HCT116 (cell line): ENCODE measurements at regions not wholly inside any gene's neighbourhood (a gene's known extent, or its start where the extent isn't known, plus 50 kb on each side); places are given as distances from the start of the nearest gene placed in this dataset.

Experiments
- ATAC-seq: fragments of 200-7000 bp; cut with Tn5 transposase; 2 replicates; pipeline ENCODE4 v1.9.1; 2020; ENCODE audit warnings: mild to moderate bottlenecking, moderate library complexity
- BruUV-seq: library from RNA; stranded (reverse); fragments of 400-500 nt; replicated peaks from 2 replicates; lab custom pipeline; 2021; lab: Mats Ljungman, UMichigan
- CTCF ChIA-PET: fragments of 300-600 bp; sonication (Branson Sonifier 250); formaldehyde crosslinking; loops from one replicate; lab custom pipeline; 2021; ENCODE audit warnings: antibody characterized with exemption; lab: Charles Lee
- POLR2A ChIA-PET: fragments of 300-600, 350-600 bp; sonication (Branson Sonifier 250); formaldehyde crosslinking; loops from one replicate; lab custom pipeline; 2021; ENCODE audit warnings: antibody characterized with exemption; lab: Charles Lee
- RAD21 ChIA-PET, 2 experiments: fragments of 300-600 bp; sonication (Branson Sonifier 250); formaldehyde crosslinking; loops; one replicate each; lab custom pipeline; 2023; ENCODE audit warnings: low total read pairs in 2 of 2; ENCODE audit not compliant: uncharacterized antibody in 2 of 2, unreplicated experiment in 2 of 2, low non-redundant PET in 1 of 2; lab: Charles Lee
- DNase-seq: peaks from one replicate; pipeline ENCODE4 v3.0.0-alpha.2; 2010; ENCODE audit warnings: low read depth, low spot score
- H2AFZ ChIP-seq: fragments of 200-600 bp; shearing (Covaris generic), sonication (generic); 2 replicates; pipeline ENCODE4 v1.6.1; 2017; ENCODE audit warnings: low read depth, mixed run types, mixed read lengths, antibody characterized with exemption, low read length; ENCODE audit not compliant: poor library complexity, severe bottlenecking
- H3K27ac ChIP-seq: 2 replicates; pipeline ENCODE4 v1.5.1; 2012; ENCODE audit warnings: low read depth, low read length
- H3K27me3 ChIP-seq: fragments of 200-600 bp; sonication (generic); 2 replicates; pipeline ENCODE4 v1.6.1; 2016; ENCODE audit warnings: mixed run types, low read length, mixed read lengths; ENCODE audit not compliant: insufficient read depth
- H3K36me3 ChIP-seq, 2 experiments: fragments of 200-500 bp in 1 of 2; fragments of 200-600 bp in 1 of 2; sonication (Bioruptor generic) in 1 of 2; sonication (generic) in 1 of 2; 2 replicates each; pipeline versions ENCODE4 v1.5.1 to v1.6.1; 2014 to 2016; ENCODE audit warnings: low read length in 2 of 2, inconsistent platforms in 1 of 2, mixed read lengths in 1 of 2, mixed run types in 1 of 2; ENCODE audit not compliant: insufficient read depth in 2 of 2, control insufficient read depth in 1 of 2
- H3K4me1 ChIP-seq, 2 experiments: fragments of 200-600 bp in 1 of 2; sonication (generic) in 1 of 2; 2 replicates each; pipeline versions ENCODE4 v1.5.1 to v1.6.1; 2012 to 2017; ENCODE audit warnings: low read length in 2 of 2, inconsistent platforms in 1 of 2, mild to moderate bottlenecking in 1 of 2, mixed read lengths in 1 of 2, mixed run types in 1 of 2, moderate library complexity in 1 of 2; ENCODE audit not compliant: insufficient read depth in 2 of 2, control insufficient read depth in 1 of 2
- H3K4me2 ChIP-seq: fragments of 200-600 bp; sonication (generic); 2 replicates; pipeline ENCODE4 v1.6.1; 2017; ENCODE audit warnings: mixed run types, low read length, mixed read lengths
- H3K4me3 ChIP-seq, 2 experiments: fragments of 200-600 bp in 1 of 2; sonication (generic) in 1 of 2; replicated peaks in 1 of 2; 2 replicates each; pipeline ENCODE4 v1.5.1; 2011 to 2016; ENCODE audit warnings: low read length in 2 of 2, control low read depth in 1 of 2, low read depth in 1 of 2, mild to moderate bottlenecking in 1 of 2, mixed read lengths in 1 of 2, mixed run types in 1 of 2
- H3K79me2 ChIP-seq: fragments of 200-600 bp; sonication (generic); 2 replicates; pipeline ENCODE4 v1.6.1; 2017; ENCODE audit warnings: mild to moderate bottlenecking, mixed run types, low read length, moderate library complexity, mixed read lengths; ENCODE audit not compliant: insufficient read depth
- H3K9ac ChIP-seq: fragments of 200-600 bp; sonication (generic); 2 replicates; pipeline ENCODE4 v1.6.1; 2016; ENCODE audit warnings: low read length, mixed read lengths
- H3K9me2 ChIP-seq: fragments of 200-600 bp; sonication (generic), shearing (Covaris generic); 2 replicates; pipeline ENCODE4 v1.6.1; 2017; ENCODE audit warnings: mixed run types, mild to moderate bottlenecking, moderate library complexity; ENCODE audit not compliant: insufficient read depth
- H3K9me3 ChIP-seq, 2 experiments: fragments of 200-500 bp in 1 of 2; fragments of 200-600 bp in 1 of 2; sonication (Bioruptor generic) in 1 of 2; sonication (generic) in 1 of 2; 2 replicates each; pipeline ENCODE4 v1.6.1; 2014 to 2017; ENCODE audit warnings: low read length in 2 of 2, mixed read lengths in 2 of 2, inconsistent platforms in 1 of 2, low read depth in 1 of 2, mild to moderate bottlenecking in 1 of 2, mixed run types in 1 of 2, moderate library complexity in 1 of 2; ENCODE audit not compliant: control insufficient read depth in 1 of 2, insufficient read depth in 1 of 2
- H4K20me1 ChIP-seq: fragments of 200-600 bp; sonication (generic), shearing (Covaris generic); 2 replicates; pipeline ENCODE4 v1.6.1; 2017; ENCODE audit warnings: mixed run types, mild to moderate bottlenecking, moderate library complexity; ENCODE audit not compliant: insufficient read depth
- CBX3 ChIP-seq: IDR thresholded peaks from 2 replicates; pipeline ENCODE4 v1.6.1; 2012; ENCODE audit warnings: low read depth
- EGR1 ChIP-seq: IDR thresholded peaks from 2 replicates; pipeline ENCODE4 v1.6.1; 2012; ENCODE audit warnings: low read depth
- ELF1 ChIP-seq: IDR thresholded peaks from 2 replicates; pipeline ENCODE4 v1.6.1; 2012; ENCODE audit warnings: low read depth, borderline replicate concordance
- JUND ChIP-seq: IDR thresholded peaks from 2 replicates; pipeline ENCODE4 v1.6.1; 2012
- POLR2A ChIP-seq: IDR thresholded peaks from 2 replicates; pipeline ENCODE4 v1.7.0; 2011; ENCODE audit warnings: borderline replicate concordance; ENCODE audit not compliant: insufficient read depth, insufficient read length; ENCODE audit errors: extremely low read depth
- POLR2AphosphoS5 ChIP-seq: IDR thresholded peaks from 2 replicates; pipeline ENCODE4 v1.6.1; 2011; ENCODE audit warnings: mild to moderate bottlenecking, low read depth, low read length, moderate library complexity
- RAD21 ChIP-seq: IDR thresholded peaks from 2 replicates; pipeline ENCODE4 v1.6.1; 2012; ENCODE audit warnings: low read depth, mild to moderate bottlenecking
- SIN3A ChIP-seq: IDR thresholded peaks from 2 replicates; pipeline ENCODE4 v1.6.1; 2012; ENCODE audit warnings: low read depth
- SP1 ChIP-seq: IDR thresholded peaks from 2 replicates; pipeline ENCODE4 v1.6.1; 2012; ENCODE audit warnings: low read depth
- TCF7L2 ChIP-seq: IDR thresholded peaks from 2 replicates; pipeline ENCODE4 v1.7.0; 2011; ENCODE audit warnings: borderline replicate concordance, inconsistent platforms; ENCODE audit not compliant: insufficient read depth, insufficient read length; ENCODE audit errors: extremely low read depth
- ZFX ChIP-seq: fragments of 450-650 bp; IDR thresholded peaks from 2 replicates; pipeline ENCODE4 v1.6.1; 2017
- intact Hi-C: fragments of 100-400 bp; cut with micrococcal nuclease; formaldehyde crosslinking; loops from 2 replicates; pipeline ENCODE4 v1.10.0; 2022
- TF ChIP-seq, protein P1 (sequence below), 3 experiments: fragments of 200-600 bp in 1 of 3; sonication (generic) in 1 of 3; IDR thresholded peaks in 2 of 3; conservative IDR thresholded peaks in 1 of 3; 2 replicates each; pipeline ENCODE4 v1.5.1; 2012 to 2017; ENCODE audit warnings: low read depth in 2 of 3, low read length in 2 of 3, antibody characterized with exemption in 1 of 3, borderline replicate concordance in 1 of 3, control low read depth in 1 of 3, mild to moderate bottlenecking in 1 of 3, mixed read lengths in 1 of 3, mixed run types in 1 of 3, moderate library complexity in 1 of 3; ENCODE audit not compliant: insufficient read depth in 1 of 3
- TF ChIP-seq, protein P2 (sequence below): IDR thresholded peaks from 2 replicates; pipeline ENCODE4 v1.6.1; 2012; ENCODE audit warnings: low read depth

DNA sequence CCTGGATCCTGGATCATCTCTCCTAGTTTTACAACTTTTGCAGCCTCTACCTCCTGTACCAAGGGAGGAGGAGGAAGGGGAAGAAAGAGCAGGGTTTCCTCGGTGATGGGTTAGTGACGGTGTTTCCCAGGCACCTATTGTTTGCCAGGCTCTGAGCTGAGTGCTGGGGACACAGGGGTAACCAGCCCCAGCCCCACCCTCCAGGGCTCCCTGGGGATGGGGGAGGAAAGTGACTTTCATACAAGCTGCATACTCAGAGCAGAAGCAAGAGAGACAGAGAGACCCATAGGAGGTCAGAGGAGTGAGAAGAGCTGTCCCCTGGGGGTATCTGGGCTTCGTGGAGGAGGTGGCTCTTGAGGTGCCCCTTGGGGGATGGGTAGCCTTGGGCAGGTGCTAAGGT lies 89.4 kb upstream of the THY1 start:
- Histone ChIP-seq H3K9me3 (no peaks in the 10 kb centered on the region), H3K4me3 (no peak overlapping the region), H4K20me1 (no peaks in the 10 kb centered on the region), H3K79me2 (no peaks in the 10 kb centered on the region), H3K9me2 (no peaks in the 10 kb centered on the region), H3K9ac (no peak overlapping the region), H3K4me2 (no peak overlapping the region), H3K27me3 (no peaks in the 10 kb centered on the region), H3K36me3 (no peaks in the 10 kb centered on the region), H3K4me1 (peaks cover 0 to 17% of the 10 kb centered on the region in 2 experiments; a peak in 3 of 4 replicates), H2AFZ (no peak overlapping the region), H3K27ac (no peak overlapping the region)
- ChIA-PET CTCF (interaction anchor here (0.7 to 1.2 kb wide), 2 partner anchors 12 to 22 kb away, joined by 3 to 4 read pairs; no protein-coding TSS in a partner anchor), POLR2A (no interaction called here), RAD21 (no interaction called here)
- BruUV-seq: no TSS peak
- TF ChIP-seq POLR2AphosphoS5: no peak
- no peak for TF ChIP-seq JUND
- TF ChIP-seq, protein P1, sequence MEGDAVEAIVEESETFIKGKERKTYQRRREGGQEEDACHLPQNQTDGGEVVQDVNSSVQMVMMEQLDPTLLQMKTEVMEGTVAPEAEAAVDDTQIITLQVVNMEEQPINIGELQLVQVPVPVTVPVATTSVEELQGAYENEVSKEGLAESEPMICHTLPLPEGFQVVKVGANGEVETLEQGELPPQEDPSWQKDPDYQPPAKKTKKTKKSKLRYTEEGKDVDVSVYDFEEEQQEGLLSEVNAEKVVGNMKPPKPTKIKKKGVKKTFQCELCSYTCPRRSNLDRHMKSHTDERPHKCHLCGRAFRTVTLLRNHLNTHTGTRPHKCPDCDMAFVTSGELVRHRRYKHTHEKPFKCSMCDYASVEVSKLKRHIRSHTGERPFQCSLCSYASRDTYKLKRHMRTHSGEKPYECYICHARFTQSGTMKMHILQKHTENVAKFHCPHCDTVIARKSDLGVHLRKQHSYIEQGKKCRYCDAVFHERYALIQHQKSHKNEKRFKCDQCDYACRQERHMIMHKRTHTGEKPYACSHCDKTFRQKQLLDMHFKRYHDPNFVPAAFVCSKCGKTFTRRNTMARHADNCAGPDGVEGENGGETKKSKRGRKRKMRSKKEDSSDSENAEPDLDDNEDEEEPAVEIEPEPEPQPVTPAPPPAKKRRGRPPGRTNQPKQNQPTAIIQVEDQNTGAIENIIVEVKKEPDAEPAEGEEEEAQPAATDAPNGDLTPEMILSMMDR (IDR thresholded peaks at IDR 0.05 in 2 of 3, conservative IDR thresholded peaks at IDR 0.05 in 1 of 3; ENCODE audit: borderline replicate concordance in 1 of 3, insufficient read depth in 1 of 3, low read depth in 2 of 3, low read length in 2 of 3): no peak
- TF ChIP-seq POLR2A: no peak
- DNase-seq (no peak), ATAC-seq (no peak)
- intact Hi-C loops: no loop called here

DNA sequence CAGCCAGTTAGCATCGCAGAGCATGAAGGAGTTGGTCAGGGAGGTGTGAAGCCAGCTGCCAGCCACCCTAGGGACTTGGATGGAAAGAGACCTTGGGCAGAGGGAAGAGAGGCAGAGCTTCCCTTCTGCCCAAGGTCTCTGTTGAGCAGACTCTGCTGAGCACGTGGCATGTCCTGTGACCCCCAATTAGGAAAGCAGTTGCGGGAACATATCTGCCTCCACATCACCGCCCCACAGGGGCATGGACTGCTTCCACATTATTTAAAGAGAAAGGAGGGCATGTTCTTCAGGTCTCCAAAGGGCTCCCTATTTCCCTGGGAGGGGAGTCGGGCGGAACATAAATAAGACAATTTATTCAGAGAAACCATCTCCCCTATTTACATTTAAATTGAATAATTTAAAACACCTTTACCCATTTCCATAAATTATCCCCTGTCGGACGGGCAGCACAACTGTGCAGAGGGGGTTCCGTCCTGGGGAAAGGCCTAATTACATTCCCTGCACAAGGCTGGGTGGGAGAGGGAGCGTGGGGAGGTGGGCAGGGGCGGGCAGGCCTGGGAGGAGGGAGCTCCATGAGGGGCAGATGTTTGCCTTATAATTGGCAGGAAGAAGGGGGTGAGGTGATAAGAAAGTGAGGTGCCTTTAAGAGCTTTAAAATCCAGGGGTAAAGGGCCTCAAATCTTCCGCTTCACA lies 88.8 kb upstream of the THY1 start:
- H3K4me2 ChIP-seq: no peak overlapping the region
- no peak for DNase-seq

More for the DNA sequence above, 88.8 kb upstream of the THY1 start:
- H3K9me2 ChIP-seq: no peaks in the 10 kb centered on the region
- no peak overlapping the region for H3K27ac ChIP-seq
- no peaks in the 10 kb centered on the region for H3K79me2 ChIP-seq
- ATAC-seq: no peak
- RAD21 ChIA-PET: interaction anchor here in 1 of 2 experiments (0.7 kb wide), 1 partner anchor 15 kb away, joined by 3 read pairs; no protein-coding TSS in a partner anchor
- H3K27me3 ChIP-seq: no peaks in the 10 kb centered on the region
- H2AFZ ChIP-seq: no peak overlapping the region
- CTCF ChIA-PET: interaction anchor here (0.7 kb wide), 1 partner anchor 12 kb away, joined by 3 read pairs; no protein-coding TSS in a partner anchor
- no TSS peak for BruUV-seq
- POLR2A ChIA-PET: no interaction called here
- no peak overlapping the region for H3K9ac ChIP-seq
- H3K36me3 ChIP-seq: no peaks in the 10 kb centered on the region
- peaks cover 0 to 17% of the 10 kb centered on the region in 2 experiments; a peak in 3 of 4 replicates for H3K4me1 ChIP-seq
- intact Hi-C loops: no loop called here
- H3K9me3 ChIP-seq: no peaks in the 10 kb centered on the region
- TF ChIP-seq ZFX (no peak), POLR2AphosphoS5 (no peak), SIN3A (no peak), EGR1 (no peak), CBX3 (no peak), JUND (no peak), SP1 (no peak), RAD21 (no peak), TCF7L2 (no peak), ELF1 (no peak)
- TF ChIP-seq, protein P2, sequence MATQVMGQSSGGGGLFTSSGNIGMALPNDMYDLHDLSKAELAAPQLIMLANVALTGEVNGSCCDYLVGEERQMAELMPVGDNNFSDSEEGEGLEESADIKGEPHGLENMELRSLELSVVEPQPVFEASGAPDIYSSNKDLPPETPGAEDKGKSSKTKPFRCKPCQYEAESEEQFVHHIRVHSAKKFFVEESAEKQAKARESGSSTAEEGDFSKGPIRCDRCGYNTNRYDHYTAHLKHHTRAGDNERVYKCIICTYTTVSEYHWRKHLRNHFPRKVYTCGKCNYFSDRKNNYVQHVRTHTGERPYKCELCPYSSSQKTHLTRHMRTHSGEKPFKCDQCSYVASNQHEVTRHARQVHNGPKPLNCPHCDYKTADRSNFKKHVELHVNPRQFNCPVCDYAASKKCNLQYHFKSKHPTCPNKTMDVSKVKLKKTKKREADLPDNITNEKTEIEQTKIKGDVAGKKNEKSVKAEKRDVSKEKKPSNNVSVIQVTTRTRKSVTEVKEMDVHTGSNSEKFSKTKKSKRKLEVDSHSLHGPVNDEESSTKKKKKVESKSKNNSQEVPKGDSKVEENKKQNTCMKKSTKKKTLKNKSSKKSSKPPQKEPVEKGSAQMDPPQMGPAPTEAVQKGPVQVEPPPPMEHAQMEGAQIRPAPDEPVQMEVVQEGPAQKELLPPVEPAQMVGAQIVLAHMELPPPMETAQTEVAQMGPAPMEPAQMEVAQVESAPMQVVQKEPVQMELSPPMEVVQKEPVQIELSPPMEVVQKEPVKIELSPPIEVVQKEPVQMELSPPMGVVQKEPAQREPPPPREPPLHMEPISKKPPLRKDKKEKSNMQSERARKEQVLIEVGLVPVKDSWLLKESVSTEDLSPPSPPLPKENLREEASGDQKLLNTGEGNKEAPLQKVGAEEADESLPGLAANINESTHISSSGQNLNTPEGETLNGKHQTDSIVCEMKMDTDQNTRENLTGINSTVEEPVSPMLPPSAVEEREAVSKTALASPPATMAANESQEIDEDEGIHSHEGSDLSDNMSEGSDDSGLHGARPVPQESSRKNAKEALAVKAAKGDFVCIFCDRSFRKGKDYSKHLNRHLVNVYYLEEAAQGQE: no peak
- no peak overlapping the region for H3K4me3 ChIP-seq
- no peaks in the 10 kb centered on the region for H4K20me1 ChIP-seq
